Activated T-cell treated with anti-CD3 and anti-CD28 coated beads for 1 hour (primary cell): ENCODE measurements at regions not wholly inside any gene's neighbourhood (a gene's known extent, or its start where the extent isn't known, plus 50 kb on each side); places are given as distances from the start of the nearest gene placed in this dataset.

Source experiments
- DNase-seq: peaks from one replicate; pipeline ENCODE4 v3.0.0-alpha.2; 2020; ENCODE audit warnings: low read depth

DNA sequence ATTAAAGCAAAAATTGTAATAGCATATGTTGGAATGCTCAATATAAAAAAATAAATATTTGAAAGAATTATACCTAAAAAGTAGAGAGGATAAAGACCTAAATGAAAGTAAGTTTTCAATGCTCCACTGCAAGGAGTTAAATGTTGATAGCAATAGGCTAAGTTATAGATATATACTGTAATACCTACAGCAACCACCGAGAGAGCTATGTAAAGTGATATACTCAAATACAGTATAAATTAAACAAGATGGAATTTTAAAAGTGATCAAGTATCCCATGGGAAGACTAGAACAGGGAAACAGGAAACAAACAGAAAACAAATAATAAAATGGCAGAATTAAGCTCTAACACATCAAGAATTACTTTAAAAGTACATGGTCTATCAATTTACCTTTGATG, 73.9 kb downstream of the CASP3 start:
- DNase-seq, result no peak

DNA sequence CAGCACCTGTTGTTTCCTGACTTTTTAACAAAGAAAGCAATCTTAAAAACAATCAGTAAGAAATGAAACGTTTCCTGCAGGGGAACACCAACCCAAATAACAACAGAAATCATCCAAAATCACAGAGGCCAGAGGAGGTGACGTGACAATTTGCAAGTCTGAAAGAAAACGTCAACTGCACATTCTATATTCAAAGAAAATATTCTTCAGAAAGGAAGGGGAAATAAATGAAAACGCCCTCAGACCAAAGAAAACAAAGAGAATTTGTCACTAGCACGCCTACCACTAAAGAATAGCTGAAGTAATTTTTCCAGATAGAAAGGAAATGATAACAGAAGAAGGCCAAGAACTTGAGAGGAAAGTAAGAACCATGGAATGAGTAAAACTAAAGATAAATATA, 74.4 kb downstream of the CASP3 start:
- no peak for DNase-seq

DNA sequence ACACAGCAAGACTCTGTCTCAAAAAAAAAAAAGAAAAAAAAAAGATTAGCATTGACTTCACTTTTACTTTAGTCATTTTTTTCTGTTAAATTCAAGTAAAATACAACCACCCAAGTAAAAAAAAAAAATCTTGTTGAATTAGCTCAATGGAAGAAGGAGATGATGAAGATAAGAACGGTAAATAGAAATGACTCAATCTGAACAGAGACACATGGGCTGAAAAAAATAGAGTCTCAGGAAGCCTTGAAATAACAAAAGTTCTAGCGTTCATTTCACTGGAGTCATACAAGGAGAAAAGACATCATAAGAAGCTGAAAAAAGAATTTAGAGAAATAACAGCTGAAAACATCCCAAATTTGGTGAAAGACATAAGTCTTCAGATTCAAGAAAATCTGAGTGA, 75.5 kb downstream of the CASP3 start:
- DNase-seq, result no peak

DNA sequence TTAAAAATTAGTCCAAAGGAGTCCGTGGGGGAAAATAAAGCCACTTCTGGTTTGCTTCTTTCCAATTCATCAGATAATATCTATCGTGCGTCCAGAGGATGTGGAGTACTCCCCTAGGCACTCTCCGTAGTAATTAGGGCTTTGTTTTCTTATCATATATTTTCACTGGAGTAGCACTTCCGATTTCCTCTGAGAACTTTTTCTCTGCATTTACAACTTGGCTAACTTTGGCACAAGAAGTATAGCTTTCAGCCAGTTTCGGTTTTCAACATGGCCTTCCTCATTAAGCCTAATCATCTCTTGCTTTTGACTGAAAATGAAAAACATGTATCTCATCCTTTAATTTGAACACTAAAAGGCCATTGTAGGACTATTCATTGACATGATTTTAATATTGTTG, 80.5 kb downstream of the CASP3 start:
- DNase-seq, result no peak

DNA sequence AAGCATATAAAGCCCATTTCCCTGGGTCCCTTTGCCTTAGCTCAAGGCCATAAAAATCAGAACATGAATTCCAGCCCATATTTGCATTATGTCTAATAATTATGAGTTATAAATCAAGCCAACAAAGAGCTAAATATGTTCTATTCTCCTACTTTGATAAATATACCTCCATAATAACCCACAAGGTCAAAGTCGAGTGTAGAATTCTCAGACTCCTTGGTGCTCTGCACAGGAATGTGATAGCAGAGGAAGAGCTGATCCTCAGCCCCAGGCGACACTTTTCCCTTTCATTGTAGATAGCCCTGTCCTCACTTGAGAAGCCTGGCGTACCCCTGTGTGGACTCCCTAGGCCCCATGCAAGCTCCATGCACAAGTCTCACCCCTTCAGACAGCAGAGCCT, 85.6 kb downstream of the CASP3 start:
- DNase-seq, result no peak

DNA sequence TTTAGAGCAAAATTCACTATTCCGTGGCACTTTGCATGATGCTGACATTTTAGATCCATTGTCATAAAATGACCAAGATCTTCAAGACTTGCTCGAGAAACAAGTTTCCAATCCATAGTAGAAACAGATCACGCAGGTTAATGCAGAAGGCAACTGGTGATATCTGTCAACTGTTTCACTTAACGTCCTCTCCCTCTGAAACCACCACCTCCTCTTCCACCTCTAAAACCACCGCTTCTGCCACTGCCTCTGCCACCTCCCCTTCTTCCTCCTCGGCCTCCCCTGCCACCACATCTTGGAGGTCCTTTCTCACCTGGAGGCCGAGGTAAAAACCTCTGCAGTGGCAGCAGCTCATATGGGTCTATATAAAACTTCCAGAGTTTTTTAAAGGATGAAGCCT, 84.6 kb upstream of the IRF2 start:
- DNase-seq, result no peak

DNA sequence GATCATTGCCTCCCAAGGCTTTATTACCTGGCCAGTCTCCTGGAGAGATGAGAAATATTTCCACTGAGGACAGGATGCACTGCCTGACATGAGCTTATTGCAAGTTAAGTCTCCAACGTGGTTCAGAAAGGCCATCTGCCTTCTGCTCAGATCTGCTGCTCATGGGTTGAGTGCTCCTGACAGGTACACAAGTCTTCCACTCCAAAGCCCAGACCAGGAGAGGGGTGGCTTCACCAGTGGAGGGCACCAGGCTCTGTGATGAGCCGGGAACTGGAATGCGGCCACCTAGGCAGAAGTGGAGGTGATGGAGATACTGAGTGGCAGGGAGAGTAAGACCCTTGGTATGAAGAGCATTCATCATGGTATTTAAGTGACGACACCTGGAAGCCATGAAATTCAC, 79.5 kb upstream of the IRF2 start:
- DNase-seq, result no peak

DNA sequence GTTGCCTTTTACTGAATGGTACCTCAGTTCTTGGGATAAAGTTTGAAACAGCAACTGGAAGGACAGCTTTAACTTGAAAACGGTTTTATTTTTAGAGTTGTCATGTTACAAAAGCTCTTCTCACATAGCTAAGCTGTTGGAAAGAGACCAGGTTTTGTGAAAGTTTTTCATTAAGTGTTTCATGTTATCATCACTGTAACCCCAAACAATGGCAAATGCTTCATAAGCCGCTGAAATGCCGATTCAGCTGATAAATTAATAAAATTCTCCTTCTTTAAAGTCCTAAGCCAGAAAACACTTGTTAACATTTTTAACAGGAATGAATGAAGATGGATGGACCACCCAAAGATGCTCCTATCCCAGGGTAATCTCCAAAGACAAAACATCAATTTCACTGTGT, 76.1 kb upstream of the IRF2 start:
- DNase-seq, result no peak

DNA sequence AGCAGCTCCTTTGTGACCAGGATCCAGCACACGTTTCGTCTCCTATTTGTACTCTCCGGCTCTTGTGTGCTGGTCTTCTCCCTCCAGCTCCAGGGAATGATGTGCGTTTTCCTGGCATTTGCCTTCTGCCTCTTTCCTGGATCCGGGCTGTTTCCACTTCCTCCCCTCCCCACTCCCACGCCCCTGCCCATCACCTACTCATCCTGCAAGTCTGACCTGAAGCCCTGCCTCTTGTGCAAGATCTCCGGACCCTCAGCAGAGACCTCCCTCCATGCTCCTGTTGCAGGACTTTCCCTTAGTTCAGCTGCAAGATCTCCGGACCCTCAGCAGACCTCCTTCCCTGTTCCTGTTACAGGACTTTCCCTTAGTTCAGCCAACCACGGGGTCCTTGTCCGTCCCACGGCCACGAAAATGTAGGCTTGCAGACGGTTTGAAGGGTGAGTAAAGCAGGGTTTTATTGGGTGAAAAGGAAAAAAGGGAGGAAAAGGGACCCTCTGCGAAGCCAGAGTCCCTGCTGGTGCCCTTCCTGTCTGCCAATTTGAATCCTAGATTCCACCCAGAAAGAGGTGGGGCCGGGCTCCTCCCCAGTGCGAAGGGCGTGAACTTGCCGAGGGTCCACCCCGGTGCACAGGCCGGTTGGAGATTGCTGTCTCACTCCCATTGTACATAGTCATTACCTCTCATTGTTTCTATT, 74.4 kb upstream of the IRF2 start:
- DNase-seq, result no peak

DNA sequence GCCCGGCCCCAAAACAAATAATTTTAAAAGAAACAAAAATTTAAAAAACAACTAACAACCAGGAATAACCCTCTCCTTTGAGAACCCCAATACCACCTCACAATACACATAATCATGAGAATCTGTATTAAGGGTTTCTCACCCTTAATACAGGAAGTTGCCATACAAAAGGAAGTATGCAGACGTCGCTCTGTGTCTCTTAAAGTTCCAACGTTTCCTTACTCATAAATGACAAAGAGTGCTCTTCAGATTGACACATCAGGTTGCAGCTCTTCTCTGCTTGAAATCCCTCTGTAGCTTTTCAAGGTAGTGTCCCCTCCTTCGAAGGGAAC, 73.9 kb upstream of the IRF2 start:
- DNase-seq, result no peak

DNA sequence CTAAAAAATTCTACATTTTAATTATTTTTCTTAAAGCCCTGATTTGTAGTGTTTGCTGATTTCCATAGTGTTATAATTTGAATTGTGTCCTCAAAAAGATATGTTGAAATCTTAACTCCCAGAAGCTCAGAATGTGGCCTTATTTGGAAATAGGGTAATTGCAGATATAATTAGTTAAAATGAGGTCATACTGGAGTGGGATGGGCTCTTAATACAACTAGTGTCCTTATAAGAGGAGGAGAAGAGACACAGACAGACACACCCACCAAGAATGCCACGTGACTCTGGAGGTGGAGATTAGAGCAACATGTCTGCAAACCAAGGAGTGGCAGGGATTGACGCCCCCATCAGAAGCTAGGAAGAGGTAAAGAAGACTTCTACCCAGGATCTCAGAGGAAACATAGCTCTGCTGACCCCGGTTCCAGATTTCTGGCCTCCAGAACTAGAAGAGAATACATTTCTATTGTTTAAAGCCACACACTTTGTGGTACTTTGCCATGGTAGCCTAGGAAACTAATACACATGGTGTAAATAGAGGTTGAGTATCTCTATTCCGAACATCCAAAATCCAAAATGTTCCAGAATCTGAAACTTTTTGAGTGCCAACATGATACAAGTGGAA, 70.5 kb upstream of the IRF2 start:
- DNase-seq, result no peak

DNA sequence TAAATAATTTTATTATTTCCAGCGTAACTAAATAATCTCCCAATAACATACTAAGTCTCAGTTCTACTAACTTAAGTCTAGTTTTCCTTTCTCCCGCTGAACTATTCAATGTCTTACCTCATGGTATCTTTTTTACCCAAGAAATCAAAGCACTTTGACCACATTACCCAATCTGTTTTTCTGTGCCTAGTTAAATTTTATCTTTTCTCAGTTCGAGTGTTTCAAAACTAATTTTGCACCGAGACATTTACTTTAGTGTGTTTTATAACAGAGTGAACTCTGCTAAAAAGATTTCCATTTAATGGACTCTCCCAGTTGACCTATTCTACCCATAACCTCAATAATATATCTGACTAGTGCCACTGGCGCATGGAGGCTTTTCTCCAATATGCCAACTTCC, 67.6 kb upstream of the IRF2 start:
- no peak for DNase-seq

DNA sequence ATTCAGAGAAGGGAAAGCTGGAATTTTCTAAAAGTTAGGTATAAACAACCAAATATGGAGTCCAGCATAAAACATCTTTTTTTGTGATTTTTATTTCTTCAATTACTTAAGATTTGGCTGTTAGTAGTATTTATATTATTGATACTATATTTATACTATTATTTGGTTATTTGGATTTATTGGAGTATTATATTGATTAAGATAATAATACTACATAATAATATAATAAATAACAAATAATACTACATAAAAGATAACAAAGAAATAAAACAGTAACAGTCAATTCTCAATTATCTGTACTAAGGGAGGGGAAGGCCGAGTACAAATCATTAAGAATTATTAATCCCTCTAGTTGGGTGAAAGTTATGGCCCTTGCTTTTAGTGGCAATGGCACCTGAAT, 66.0 kb upstream of the IRF2 start:
- DNase-seq, result no peak

DNA sequence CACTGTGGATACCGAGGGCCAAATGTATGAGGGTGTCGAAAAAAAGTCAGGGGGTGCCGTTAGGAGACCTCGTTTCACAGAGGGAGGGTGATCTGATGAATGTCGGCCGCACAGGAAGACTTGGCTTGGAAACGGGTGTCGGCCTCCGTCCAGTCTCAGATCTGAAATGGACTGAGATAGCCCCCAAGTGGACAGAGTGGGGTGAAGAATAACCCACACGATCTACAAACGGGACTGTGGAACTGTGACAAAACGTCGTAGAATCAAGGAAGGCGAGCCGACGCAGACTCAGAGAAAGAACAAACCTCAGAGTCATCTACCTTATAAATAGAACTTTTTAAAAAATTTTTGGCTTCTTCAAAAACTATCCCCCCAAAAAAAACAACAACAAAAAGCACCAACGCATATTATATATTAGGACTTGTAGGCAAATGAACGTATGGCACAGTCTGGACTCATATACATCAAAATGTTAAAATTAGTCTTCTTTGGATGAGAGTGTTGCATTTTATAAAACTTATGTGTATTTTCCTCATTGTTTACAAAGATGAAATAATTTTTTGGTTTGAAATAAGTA, 63.8 kb upstream of the IRF2 start:
- peak; percentile 33 for DNase-seq

DNA sequence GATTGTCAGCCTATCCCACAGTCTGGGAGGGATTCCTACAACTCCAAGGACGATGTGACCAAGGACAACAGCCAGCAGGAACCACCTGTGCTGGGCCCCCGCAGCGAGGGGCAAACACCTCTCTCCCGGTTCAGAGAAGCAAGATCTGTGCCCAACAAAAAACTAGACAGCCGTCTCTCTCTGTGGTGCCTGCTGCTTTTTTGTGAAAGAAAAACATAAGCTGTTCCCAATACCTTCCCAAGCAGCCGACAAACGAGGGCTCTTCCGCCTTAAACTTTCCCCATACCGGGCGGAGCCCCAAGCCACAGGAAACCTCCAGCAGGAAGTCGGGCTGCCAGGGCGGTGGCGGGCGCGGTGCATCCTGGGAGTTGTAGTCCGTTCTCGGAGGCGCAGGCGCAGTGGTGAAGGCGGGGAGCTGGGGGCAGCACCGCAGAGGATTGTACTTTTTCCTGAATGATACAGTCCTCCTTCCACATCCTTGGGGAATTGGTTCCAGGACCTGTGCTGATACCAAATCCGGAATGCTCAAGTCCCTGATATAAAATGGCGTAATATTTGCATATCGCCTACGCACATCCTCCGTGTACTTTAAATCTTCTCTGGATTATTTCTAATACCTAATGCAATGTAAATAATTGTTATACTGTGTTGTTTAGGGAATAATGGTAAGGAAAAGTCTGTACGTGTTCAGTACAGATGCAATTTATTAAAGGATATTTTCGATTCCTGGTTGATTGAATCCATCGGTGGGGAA, 63.1 kb upstream of the IRF2 start:
- peak; percentile 90 for DNase-seq

DNA sequence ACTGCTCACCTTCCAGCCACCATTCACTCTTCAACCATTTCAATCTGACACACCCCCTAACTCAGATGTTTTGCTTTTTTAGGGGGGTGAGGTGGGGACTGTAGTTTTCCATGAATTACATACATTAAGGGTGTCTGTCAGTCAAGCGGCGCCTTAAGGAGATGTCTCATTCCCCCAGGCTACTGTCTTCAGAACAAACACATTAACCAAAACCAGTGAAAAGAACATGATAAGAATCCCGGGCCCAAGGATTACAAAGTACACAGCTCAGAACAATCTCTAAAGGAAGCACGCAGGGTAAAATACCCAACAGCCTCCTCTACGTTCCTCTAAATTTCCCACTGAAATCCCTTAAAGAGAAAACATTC, 62.5 kb upstream of the IRF2 start:
- no peak for DNase-seq

DNA sequence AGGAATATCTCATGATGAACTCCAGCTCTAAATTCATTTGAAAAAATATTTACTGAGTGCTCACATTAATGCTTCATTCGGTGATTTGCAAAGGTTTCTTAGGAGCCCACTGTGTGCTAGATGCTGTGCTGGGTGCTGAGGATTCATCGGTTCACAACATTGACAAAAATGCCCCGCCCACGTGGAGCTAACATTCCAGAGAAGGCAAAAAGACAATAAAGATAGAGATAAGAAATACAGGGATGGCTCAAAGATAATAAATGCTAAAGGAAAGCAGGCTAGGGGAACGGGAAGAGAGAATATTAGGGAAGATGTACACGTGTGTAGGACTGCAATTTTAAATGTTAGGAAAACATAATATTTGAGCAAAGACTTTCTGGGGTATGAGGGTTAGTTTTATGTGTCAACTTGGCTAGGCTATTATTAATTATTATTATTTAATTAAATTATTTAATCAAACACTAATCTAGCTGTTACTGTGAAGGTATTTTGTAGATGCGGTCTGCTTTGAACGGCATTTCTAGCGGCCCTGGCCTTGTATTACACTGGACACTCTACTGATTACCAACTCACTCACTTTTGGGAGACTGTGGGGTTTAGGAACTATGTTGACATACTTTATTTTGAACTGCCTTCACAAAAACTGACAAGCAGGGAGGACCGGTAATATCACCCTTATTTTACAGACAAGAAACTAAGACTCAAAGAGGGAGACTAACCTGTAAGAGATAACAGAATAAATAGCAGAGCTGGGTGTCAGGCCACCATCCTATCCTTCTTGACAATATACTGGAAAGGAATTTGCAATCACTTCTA, 61.9 kb upstream of the IRF2 start:
- DNase-seq, result no peak

DNA sequence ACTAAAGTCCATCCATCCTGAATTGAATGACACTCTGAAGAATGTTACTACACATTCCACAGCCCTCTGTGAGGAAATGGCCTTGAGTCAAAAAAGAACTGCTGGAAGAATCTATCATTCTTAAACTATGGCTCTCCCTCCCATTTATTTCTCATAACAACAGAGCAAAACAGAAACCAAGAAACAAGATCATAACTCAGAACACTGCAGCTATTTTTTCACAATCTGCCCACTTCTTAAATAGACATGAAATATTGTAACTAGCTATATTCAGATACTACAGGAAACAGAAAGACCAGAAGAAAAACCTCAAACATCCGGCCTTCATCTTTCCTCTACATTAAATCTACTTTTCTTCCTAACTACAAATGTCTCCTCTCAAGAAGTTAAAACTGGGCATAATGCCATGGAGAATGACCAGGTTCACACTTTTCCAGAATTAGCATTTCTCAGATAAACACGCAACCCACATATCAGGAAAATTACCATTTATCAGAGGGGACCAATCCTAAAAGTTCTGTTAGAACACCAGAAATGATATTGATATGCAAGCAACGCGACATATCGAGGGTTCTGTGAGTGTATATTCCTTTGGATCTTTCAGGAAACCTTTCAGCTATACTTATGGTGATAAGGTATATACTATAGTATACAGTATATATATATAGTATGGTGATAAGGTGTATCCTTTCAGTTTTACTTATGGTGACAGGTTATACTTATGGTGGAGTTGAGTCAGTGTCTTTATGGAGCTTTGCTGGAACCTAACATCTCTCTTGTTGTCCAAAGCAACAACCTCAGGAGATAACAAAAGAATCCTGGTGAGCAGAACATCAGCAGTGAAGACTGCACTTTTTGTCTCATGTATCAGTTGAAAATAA, 60.4 kb upstream of the IRF2 start:
- no peak for DNase-seq

DNA sequence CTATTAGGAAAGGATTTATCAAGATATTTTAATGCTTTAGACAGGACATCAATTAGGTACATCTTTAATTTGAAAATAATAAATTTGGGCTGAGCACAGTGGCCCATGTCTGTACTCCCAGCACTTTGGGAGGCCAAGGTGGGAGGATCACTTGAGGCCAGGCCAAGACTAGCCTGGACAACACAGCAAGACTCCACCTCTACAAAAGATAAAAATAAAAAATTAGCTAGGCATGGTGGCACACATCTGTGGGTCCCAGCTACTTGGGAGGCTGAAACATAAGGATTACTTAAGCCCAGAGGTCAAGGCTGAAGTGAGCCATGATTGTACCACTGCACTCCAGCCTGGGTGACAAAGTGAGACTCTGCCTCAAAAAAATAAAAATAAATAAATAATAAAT, 59.6 kb upstream of the IRF2 start:
- no peak for DNase-seq

DNA sequence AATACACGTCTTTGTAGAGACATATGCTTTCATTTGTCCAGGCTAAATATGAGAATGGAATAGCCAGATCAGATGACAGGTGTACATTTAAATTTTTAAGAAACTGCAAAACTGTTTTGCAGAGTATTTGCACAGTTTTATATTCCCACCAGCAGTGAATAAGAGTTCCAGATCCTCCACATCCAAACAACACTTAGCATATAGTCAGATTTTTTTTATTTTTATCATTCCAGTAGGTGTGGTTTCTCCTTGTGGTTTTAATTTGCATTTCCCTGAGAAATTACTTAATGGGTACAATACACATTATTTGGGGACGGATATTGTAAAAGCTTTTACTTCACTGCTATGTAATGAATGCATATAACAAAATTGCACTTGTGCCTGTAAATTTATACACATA, 56.7 kb upstream of the IRF2 start:
- DNase-seq, result no peak

DNA sequence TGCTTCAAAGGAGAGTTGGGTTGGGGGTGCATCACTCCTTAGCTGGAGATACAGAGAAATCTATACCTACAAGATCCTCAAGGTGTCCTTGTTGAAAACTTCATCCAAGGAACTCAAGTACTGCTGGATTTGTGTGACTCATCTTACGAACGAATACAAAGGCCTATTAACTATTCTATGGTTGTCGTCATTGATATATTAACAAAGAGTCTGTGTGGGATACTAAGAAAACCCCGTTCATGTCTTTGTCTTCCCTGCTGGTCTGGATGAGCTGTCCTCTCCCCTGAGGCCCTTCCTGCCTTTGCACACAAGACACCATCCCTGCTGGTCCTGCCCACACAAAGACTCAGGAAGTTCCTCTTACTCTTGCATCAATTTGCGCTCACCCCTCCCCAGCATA, 54.9 kb upstream of the IRF2 start:
- DNase-seq, result no peak

DNA sequence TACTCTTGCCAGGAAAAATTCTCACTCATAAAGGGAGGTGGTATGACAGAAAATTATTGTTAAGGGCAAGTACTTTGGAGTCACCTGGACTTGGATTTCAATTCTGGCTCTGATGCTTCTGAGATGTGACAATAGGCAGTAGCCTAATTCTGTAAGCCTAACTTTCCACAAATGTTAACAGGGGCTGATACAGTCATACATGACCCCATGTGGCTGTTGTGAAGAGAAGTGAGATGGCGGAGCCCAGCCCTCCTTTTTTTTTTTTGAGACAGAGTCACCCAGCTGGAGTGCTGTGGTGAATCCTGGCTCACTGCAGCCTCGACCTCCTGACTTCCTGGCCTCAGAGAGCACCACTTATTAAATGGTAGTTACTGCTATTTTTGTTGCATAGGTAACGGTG, 54.4 kb upstream of the IRF2 start:
- no peak for DNase-seq
